WTC11 (cell line): ENCODE measurements at regions not wholly inside any gene's neighbourhood (a gene's known extent, or its start where the extent isn't known, plus 50 kb on each side); places are given as distances from the start of the nearest gene placed in this dataset.

Experiments
- AFF4 ChIP-seq: sonication (generic); formaldehyde crosslinking; IDR thresholded peaks from 2 replicates; pipeline ENCODE4 v1.8.1; 2023; ENCODE audit warnings: mild to moderate bottlenecking, missing genetic modification reagents, borderline replicate concordance
- CREB1 ChIP-seq: sonication (generic); formaldehyde crosslinking; IDR thresholded peaks from 2 replicates; pipeline ENCODE4 v1.8.0; 2023; ENCODE audit warnings: mild to moderate bottlenecking, missing genetic modification reagents
- CTCF ChIP-seq: fragments of 200-600 bp; IDR thresholded peaks from 2 replicates; pipeline ENCODE4 v1.8.0; 2022; ENCODE audit warnings: antibody characterized with exemption
- JUN ChIP-seq: sonication (generic); formaldehyde crosslinking; IDR thresholded peaks from 2 replicates; pipeline ENCODE4 v1.8.0; 2023; ENCODE audit warnings: mild to moderate bottlenecking, missing genetic modification reagents
- NR2C2 ChIP-seq: sonication (generic); formaldehyde crosslinking; IDR thresholded peaks from 2 replicates; pipeline ENCODE4 v1.8.0; 2022; ENCODE audit warnings: mild to moderate bottlenecking, missing genetic modification reagents
- ZNF263 ChIP-seq: sonication (generic); formaldehyde crosslinking; IDR thresholded peaks from 2 replicates; pipeline ENCODE4 v1.8.1; 2022; ENCODE audit warnings: low read depth, mild to moderate bottlenecking, moderate library complexity, missing genetic modification reagents
- ZNF416 ChIP-seq: fragments of 250-450 bp; sonication (Bioruptor Pico); IDR thresholded peaks from 2 replicates; pipeline ENCODE4 v1.9.0; 2021; ENCODE audit warnings: mild to moderate bottlenecking, inconsistent platforms

- TF ChIP-seq ZNF263 (CRISPR knock-in tag), result no peak
- no peak for TF ChIP-seq AFF4 (CRISPR knock-in tag)
- TF ChIP-seq NR2C2 (CRISPR knock-in tag), result no peak
- no peak for TF ChIP-seq CTCF
- TF ChIP-seq ZNF416, result no peak
- TF ChIP-seq CREB1 (CRISPR knock-in tag), result no peak
- TF ChIP-seq JUN (CRISPR knock-in tag), result no peak
Measured at GRCh38 chr9:90299968-90300367, 342.7 kb downstream of the DIRAS2 start.
